ENCODE measurements at regions not wholly inside any gene's neighbourhood (a gene's known extent, or its start where the extent isn't known, plus 50 kb on each side); places are given as distances from the start of the nearest gene placed in this dataset.

- no peak for TF ChIP-seq CTCF (IDR thresholded peaks at IDR 0.05; ENCODE audit: low read length)
- TF ChIP-seq EZH2phosphoT487 (IDR thresholded peaks at IDR 0.05; ENCODE audit: low read length), result no peak
- TF ChIP-seq EZH2 (optimal IDR thresholded peaks at IDR 0.05; ENCODE audit: low read depth, low read length), result no peak
These were observed 123.0 kb upstream of the VSTM2A start for GRCh38 chr7:54419209-54419608.

Data from MM.1S (cell line).